H1 (cell line): ENCODE measurements at regions not wholly inside any gene's neighbourhood (a gene's known extent, or its start where the extent isn't known, plus 50 kb on each side); places are given as distances from the start of the nearest gene placed in this dataset.

Source experiments
- CTCF ChIA-PET: fragments of 300-600 bp; sonication (Branson Sonifier 250); formaldehyde crosslinking; loops from one replicate; lab custom pipeline; 2021; ENCODE audit not compliant: partially characterized antibody; lab: Charles Lee
- POLR2A ChIA-PET: fragments of 300-600 bp; sonication (Branson Sonifier 250); formaldehyde crosslinking; loops from one replicate; lab custom pipeline; 2021; ENCODE audit warnings: inconsistent platforms; ENCODE audit not compliant: partially characterized antibody; lab: Charles Lee
- DNase-seq, 2 experiments: peaks; one replicate each; pipeline versions ENCODE4 v3.0.0 to v3.0.0-alpha.2; 2010 to 2022; ENCODE audit warnings: low spot score in 2 of 2, low read depth in 1 of 2, mixed read lengths in 1 of 2
- FAIRE-seq: peaks from 2 replicates; lab custom pipeline; 2011; peaks lifted over from hg19 to GRCh38; lab: Jason Lieb, UNC
- H2AFZ ChIP-seq: 2 replicates; pipeline ENCODE4 v1.8.1; 2012; ENCODE audit warnings: low read length, inconsistent platforms
- H2AK5ac ChIP-seq: 2 replicates; pipeline ENCODE4 v1.6.1; 2013; ENCODE audit warnings: low read depth, low read length
- H2BK120ac ChIP-seq: replicated peaks from 2 replicates; pipeline ENCODE3; 2013; ENCODE audit warnings: low read depth, low read length, inconsistent platforms
- H2BK12ac ChIP-seq: 2 replicates; pipeline ENCODE4 v1.6.1; 2013; ENCODE audit warnings: low read depth, low read length
- H2BK15ac ChIP-seq: 2 replicates; pipeline ENCODE4 v1.6.1; 2013; ENCODE audit warnings: low read length
- H2BK20ac ChIP-seq: 2 replicates; pipeline ENCODE4 v1.6.1; 2013; ENCODE audit warnings: low read length
- H2BK5ac ChIP-seq: 2 replicates; pipeline ENCODE4 v1.6.1; 2013; ENCODE audit warnings: low read depth, low read length
- H3K14ac ChIP-seq: 2 replicates; pipeline ENCODE4 v1.6.1; 2013; ENCODE audit warnings: inconsistent platforms; ENCODE audit not compliant: insufficient read length
- H3K18ac ChIP-seq: 2 replicates; pipeline ENCODE4 v1.6.1; 2013; ENCODE audit warnings: low read length; ENCODE audit errors: extremely low read depth
- H3K23ac ChIP-seq: 2 replicates; pipeline ENCODE4 v1.6.1; 2013; ENCODE audit warnings: inconsistent platforms; ENCODE audit not compliant: insufficient read length
- H3K23me2 ChIP-seq: 2 replicates; pipeline ENCODE4 v1.6.1; 2013; ENCODE audit warnings: low read depth, low read length
- H3K27ac ChIP-seq: 2 replicates; pipeline ENCODE4 v1.6.1; 2011; ENCODE audit warnings: low read depth, low read length, inconsistent platforms
- H3K27me3 ChIP-seq, 4 experiments: replicated peaks in 1 of 4; 1 replicate in 1 of 4; 2 replicates in 3 of 4; pipeline versions ENCODE4 v1.6.1 to v1.8.1; 2011 to 2013; ENCODE audit warnings: low read length in 3 of 4, mild to moderate bottlenecking in 3 of 4, inconsistent platforms in 2 of 4, mixed read lengths in 2 of 4, moderate library complexity in 1 of 4; ENCODE audit not compliant: control insufficient read depth in 3 of 4, insufficient read depth in 3 of 4; ENCODE audit errors: extremely low read depth in 1 of 4
- H3K36me3 ChIP-seq, 4 experiments: 2 replicates each; pipeline versions ENCODE4 v1.6.1 to v1.8.1; 2011 to 2013; ENCODE audit warnings: mild to moderate bottlenecking in 4 of 4, low read length in 3 of 4, moderate library complexity in 2 of 4, control low read depth in 1 of 4, inconsistent platforms in 1 of 4; ENCODE audit not compliant: insufficient read depth in 4 of 4, control insufficient read depth in 2 of 4
- H3K4ac ChIP-seq: replicated peaks from 2 replicates; pipeline ENCODE3; 2013; ENCODE audit warnings: low read length, low read depth, mixed read lengths, inconsistent platforms; ENCODE audit not compliant: insufficient read length
- H3K4me1 ChIP-seq, 4 experiments: replicated peaks in 1 of 4; 1 replicate in 1 of 4; 2 replicates in 3 of 4; pipeline versions ENCODE4 v1.6.1 to v1.8.1; 2011 to 2013; ENCODE audit warnings: low read length in 3 of 4, inconsistent platforms in 2 of 4, mixed read lengths in 1 of 4; ENCODE audit not compliant: insufficient read depth in 4 of 4, control insufficient read depth in 3 of 4
- H3K4me2 ChIP-seq, 2 experiments: 2 replicates each; pipeline versions ENCODE4 v1.6.1 to v1.8.1; 2011 to 2013; ENCODE audit warnings: low read depth in 2 of 2, low read length in 2 of 2, control low read depth in 1 of 2, inconsistent platforms in 1 of 2, mild to moderate bottlenecking in 1 of 2; ENCODE audit not compliant: insufficient read depth in 1 of 2
- H3K4me3 ChIP-seq, 4 experiments: fragments of 200-600, 300-600 bp in 1 of 4; sonication (generic), shearing (Covaris generic), sonication (Bioruptor Twin) in 1 of 4; 2 replicates each; pipeline versions ENCODE4 v1.5.1 to v1.8.1; 2011 to 2016; ENCODE audit warnings: low read length in 4 of 4, low read depth in 3 of 4, control low read depth in 2 of 4, inconsistent platforms in 2 of 4, mild to moderate bottlenecking in 2 of 4, mixed read lengths in 1 of 4, moderate library complexity in 1 of 4; ENCODE audit not compliant: insufficient read depth in 2 of 4; ENCODE audit errors: extremely low read depth in 1 of 4
- H3K56ac ChIP-seq: replicated peaks from 2 replicates; pipeline ENCODE3; 2013; ENCODE audit warnings: low read depth, mild to moderate bottlenecking, mixed read lengths, low read length, inconsistent platforms; ENCODE audit not compliant: insufficient read length
- H3K79me1 ChIP-seq: 2 replicates; pipeline ENCODE4 v1.6.1; 2013; ENCODE audit warnings: low read depth, low read length, control low read depth
- H3K79me2 ChIP-seq, 2 experiments: 2 replicates each; pipeline versions ENCODE4 v1.6.1 to v1.8.1; 2012 to 2013; ENCODE audit warnings: low read length in 2 of 2, mild to moderate bottlenecking in 2 of 2, inconsistent platforms in 1 of 2; ENCODE audit not compliant: insufficient read depth in 2 of 2, control insufficient read depth in 1 of 2
- H3K9ac ChIP-seq, 4 experiments: replicated peaks in 1 of 4; 1 replicate in 1 of 4; 2 replicates in 3 of 4; pipeline versions ENCODE4 v1.6.1 to v1.8.1; 2011 to 2013; ENCODE audit warnings: low read depth in 3 of 4, low read length in 3 of 4, control low read depth in 2 of 4, mild to moderate bottlenecking in 2 of 4, moderate library complexity in 2 of 4, inconsistent platforms in 1 of 4; ENCODE audit errors: extremely low read depth in 1 of 4
- H3K9me3 ChIP-seq, 2 experiments: 2 replicates each; pipeline versions ENCODE4 v1.6.1 to v1.8.1; 2012 to 2013; ENCODE audit warnings: mild to moderate bottlenecking in 2 of 2, moderate library complexity in 2 of 2, control low read depth in 1 of 2, inconsistent platforms in 1 of 2, low read depth in 1 of 2, low read length in 1 of 2, mixed read lengths in 1 of 2; ENCODE audit not compliant: insufficient read depth in 2 of 2
- H4K20me1 ChIP-seq, 2 experiments: replicated peaks in 1 of 2; 2 replicates each; pipeline versions ENCODE3 to v1.8.1; 2011 to 2013; ENCODE audit warnings: inconsistent platforms in 2 of 2, low read length in 2 of 2, mild to moderate bottlenecking in 1 of 2; ENCODE audit not compliant: insufficient read depth in 2 of 2, control insufficient read depth in 1 of 2
- H4K5ac ChIP-seq: 2 replicates; pipeline ENCODE4 v1.6.1; 2013; ENCODE audit warnings: low read length, low read depth, mixed read lengths, inconsistent platforms; ENCODE audit not compliant: insufficient read length
- H4K8ac ChIP-seq: 2 replicates; pipeline ENCODE4 v1.8.0; 2013; ENCODE audit warnings: mild to moderate bottlenecking, moderate library complexity, low read length, inconsistent platforms; ENCODE audit not compliant: insufficient read depth; ENCODE audit errors: extremely low read depth
- H4K91ac ChIP-seq: replicated peaks from 2 replicates; pipeline ENCODE3; 2013; ENCODE audit warnings: low read length, mixed read lengths, inconsistent platforms; ENCODE audit not compliant: insufficient read length
- ASH2L ChIP-seq: fragments of 200-600, 300-600 bp; sonication (generic); IDR thresholded peaks from one replicate; pipeline ENCODE4 v1.7.1; 2017; ENCODE audit warnings: low read length
- CHD2 ChIP-seq: IDR thresholded peaks from 2 replicates; pipeline ENCODE4 v1.6.1; 2012; ENCODE audit warnings: low read length, improper control_type of control experiment
- HDAC6 ChIP-seq: IDR thresholded peaks from one replicate; pipeline ENCODE4 v1.7.1; 2012; ENCODE audit warnings: low read depth, mild to moderate bottlenecking, inconsistent platforms, low read length, moderate library complexity
- JUND ChIP-seq: IDR thresholded peaks from 2 replicates; pipeline ENCODE4 v1.6.1; 2011; ENCODE audit warnings: mild to moderate bottlenecking, improper control_type of control experiment, low read length
- RAD21 ChIP-seq, 2 experiments: IDR thresholded peaks in 1 of 2; conservative IDR thresholded peaks in 1 of 2; 2 replicates each; pipeline ENCODE4 v1.6.1; 2011; ENCODE audit warnings: low read depth in 2 of 2, low read length in 2 of 2, improper control_type of control experiment in 1 of 2, inconsistent platforms in 1 of 2, mild to moderate bottlenecking in 1 of 2, moderate library complexity in 1 of 2
- SP1 ChIP-seq: IDR thresholded peaks from 2 replicates; pipeline ENCODE4 v1.6.1; 2011; ENCODE audit warnings: low read depth, low read length
- TBP ChIP-seq: IDR thresholded peaks from 2 replicates; pipeline ENCODE4 v1.6.1; 2011; ENCODE audit warnings: low read depth, low read length, improper control_type of control experiment
- TEAD4 ChIP-seq: IDR thresholded peaks from 2 replicates; pipeline ENCODE4 v1.6.1; 2012; ENCODE audit warnings: low read depth, low read length, inconsistent platforms, mixed read lengths
- YY1 ChIP-seq: IDR thresholded peaks from 2 replicates; pipeline ENCODE4 v1.6.1; 2011; ENCODE audit warnings: low read depth, mild to moderate bottlenecking, low read length
- WGBS, 2 experiments: shearing (Covaris generic) in 1 of 2; methylation state at CpG; one replicate each; pipeline versions ENCODE4 v1.1.6 to v1.1.7; 2013 to 2015; ENCODE audit warnings: low lambda C conversion rate in 2 of 2, mixed read lengths in 2 of 2, inconsistent platforms in 1 of 2, low coverage in 1 of 2, missing lambda C conversion rate in 1 of 2; ENCODE audit not compliant: insufficient replicate concordance in 2 of 2, insufficient coverage in 1 of 2, insufficient read length in 1 of 2; ENCODE audit errors: extremely low coverage in 1 of 2, missing lambda C conversion rate in 1 of 2; 5-methylcytosine and 5-hydroxymethylcytosine counted together
- TF ChIP-seq, protein P1 (sequence below): IDR thresholded peaks from 2 replicates; pipeline ENCODE4 v1.6.1; 2011; ENCODE audit warnings: low read depth, mild to moderate bottlenecking, low read length; ENCODE audit not compliant: insufficient read depth
- TF ChIP-seq, protein P2 (sequence below): IDR thresholded peaks from 2 replicates; pipeline ENCODE4 v1.6.1; 2012; ENCODE audit warnings: low read length, inconsistent platforms

DNA sequence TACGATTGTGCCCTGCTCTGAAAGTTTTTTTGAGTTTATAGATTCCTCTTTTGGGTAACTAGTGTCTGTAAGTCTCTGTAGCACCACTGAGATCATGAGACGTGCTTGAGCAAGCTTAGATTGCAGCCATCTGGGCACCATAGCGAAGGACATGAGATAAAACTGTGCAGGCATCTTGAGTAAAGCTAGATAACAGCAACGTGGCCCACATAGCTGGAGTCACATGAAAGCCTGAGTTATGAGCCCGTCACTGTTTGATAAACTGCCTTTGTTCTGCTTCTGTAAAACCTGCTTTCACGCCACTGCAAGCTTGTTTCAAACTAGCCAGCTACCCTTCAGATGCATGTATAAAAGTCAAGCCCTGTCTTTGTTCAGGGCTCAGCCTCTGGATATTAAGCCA lies 359.1 kb upstream of the CXorf51A start:
- Histone ChIP-seq H3K79me1 (no peaks in the 10 kb centered on the region), H3K4me3 (no peak overlapping the region), H4K8ac (no peak overlapping the region), H3K79me2 (no peaks in the 10 kb centered on the region), H2BK15ac (no peak overlapping the region), H2BK120ac (no peak overlapping the region), H3K18ac (no peak overlapping the region), H4K91ac (no peak overlapping the region), H2AFZ (no peak overlapping the region), H2BK5ac (no peak overlapping the region), H3K27me3 (no peaks in the 10 kb centered on the region), H3K4me1 (peaks cover 0 to 4% (median 0%) of the 10 kb centered on the region in 4 experiments; a peak in 1 of 7 replicates), H3K4me2 (no peak overlapping the region), H3K9me3 (no peaks in the 10 kb centered on the region; a peak in 2 of 4 replicates), H2BK12ac (no peak overlapping the region), H3K36me3 (no peaks in the 10 kb centered on the region), H3K9ac (no peak overlapping the region), H4K5ac (no peak overlapping the region), H4K20me1 (no peaks in the 10 kb centered on the region), H3K56ac (no peak overlapping the region), H3K14ac (no peak overlapping the region), H2AK5ac (no peak overlapping the region), H3K27ac (no peak overlapping the region), H3K4ac (no peak overlapping the region), H3K23ac (no peak overlapping the region), H3K23me2 (no peaks in the 10 kb centered on the region), H2BK20ac (no peak overlapping the region)
- ChIA-PET POLR2A (no interaction called here), CTCF (no interaction called here)
- DNase-seq (no peak), FAIRE-seq (no peak)
- WGBS, 2 experiments, result 97% methylated on average over 6 of the region's 6 CpGs; no CpG with 5 or more reads in 1 of the 2 experiments
- TF ChIP-seq, protein P1, sequence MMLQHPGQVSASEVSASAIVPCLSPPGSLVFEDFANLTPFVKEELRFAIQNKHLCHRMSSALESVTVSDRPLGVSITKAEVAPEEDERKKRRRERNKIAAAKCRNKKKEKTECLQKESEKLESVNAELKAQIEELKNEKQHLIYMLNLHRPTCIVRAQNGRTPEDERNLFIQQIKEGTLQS, result no peak
- TF ChIP-seq HDAC6, result no peak
- no peak for TF ChIP-seq RAD21 (IDR thresholded peaks at IDR 0.05 in 1 of 2, conservative IDR thresholded peaks at IDR 0.05 in 1 of 2; ENCODE audit: low read depth in 2 of 2, low read length in 2 of 2)
- TF ChIP-seq TBP, result no peak
- no peak for TF ChIP-seq YY1
- no peak for TF ChIP-seq CHD2
- TF ChIP-seq SP1, result no peak
- TF ChIP-seq JUND, result no peak
- no peak for TF ChIP-seq ASH2L
- TF ChIP-seq, protein P2, sequence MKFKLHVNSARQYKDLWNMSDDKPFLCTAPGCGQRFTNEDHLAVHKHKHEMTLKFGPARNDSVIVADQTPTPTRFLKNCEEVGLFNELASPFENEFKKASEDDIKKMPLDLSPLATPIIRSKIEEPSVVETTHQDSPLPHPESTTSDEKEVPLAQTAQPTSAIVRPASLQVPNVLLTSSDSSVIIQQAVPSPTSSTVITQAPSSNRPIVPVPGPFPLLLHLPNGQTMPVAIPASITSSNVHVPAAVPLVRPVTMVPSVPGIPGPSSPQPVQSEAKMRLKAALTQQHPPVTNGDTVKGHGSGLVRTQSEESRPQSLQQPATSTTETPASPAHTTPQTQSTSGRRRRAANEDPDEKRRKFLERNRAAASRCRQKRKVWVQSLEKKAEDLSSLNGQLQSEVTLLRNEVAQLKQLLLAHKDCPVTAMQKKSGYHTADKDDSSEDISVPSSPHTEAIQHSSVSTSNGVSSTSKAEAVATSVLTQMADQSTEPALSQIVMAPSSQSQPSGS, result no peak
- no peak for TF ChIP-seq TEAD4
